ENCODE measurements at regions not wholly inside any gene's neighbourhood (a gene's known extent, or its start where the extent isn't known, plus 50 kb on each side); places are given as distances from the start of the nearest gene placed in this dataset.

DNA sequence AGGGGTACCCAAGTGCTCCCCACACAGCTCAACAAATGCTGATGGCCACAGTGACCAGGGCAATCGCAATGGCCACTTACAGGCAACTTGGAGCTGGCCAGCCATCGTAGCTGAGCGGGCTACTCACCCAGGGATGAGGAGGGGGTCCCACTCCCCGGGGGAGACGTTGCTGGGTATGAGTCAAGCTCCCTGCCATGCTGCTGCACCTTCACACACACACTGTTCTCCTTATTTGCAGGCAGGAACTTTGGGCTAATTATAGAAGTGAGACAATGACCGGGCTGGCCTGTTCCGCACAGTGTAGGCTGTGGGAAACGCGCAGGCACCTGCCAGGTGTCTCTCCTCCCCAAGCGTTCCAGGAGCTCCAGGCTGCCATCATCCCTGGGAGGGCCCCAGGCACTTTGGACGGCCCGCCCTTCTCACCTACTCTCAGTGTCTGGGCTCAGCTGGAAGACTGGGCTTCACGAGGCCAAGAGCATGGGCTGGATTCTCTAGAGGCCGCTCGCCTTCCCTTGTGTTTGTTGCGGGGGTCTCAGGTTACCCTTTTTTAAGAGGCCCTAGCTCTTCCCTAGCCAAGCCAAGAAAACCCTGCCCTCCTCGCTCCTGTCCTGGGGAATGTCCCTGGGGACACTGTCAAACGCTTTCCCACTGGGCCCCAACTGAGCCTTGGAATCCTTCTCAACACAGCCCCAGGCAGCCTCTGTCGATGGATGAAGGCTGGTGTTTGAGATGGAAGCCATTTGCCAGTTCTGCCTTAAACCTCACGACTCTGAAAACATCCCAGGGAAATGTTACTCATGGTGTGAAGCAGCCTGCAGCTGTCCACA lies 73.0 kb downstream of the RTL6 start:
- no peak overlapping the region for H3K27ac ChIP-seq
- CTCF ChIA-PET = interaction anchor here (0.8 kb wide), 1 partner anchor 10 kb away, joined by 4 read pairs; no protein-coding TSS in a partner anchor
- no peak overlapping the region for H3K4me3 ChIP-seq
- no peaks in the 10 kb centered on the region for H3K4me1 ChIP-seq
- H3K9me3 ChIP-seq = peaks cover 3% of the 10 kb centered on the region; the same call in 1 of the 3 replicates
- no peak overlapping the region for H3K4me2 ChIP-seq
- 83% methylated on average over 10 of the region's 20 CpGs for WGBS (ENCODE audit: missing lambda C conversion rate)
- POLR2A ChIA-PET = no interaction called here
- TF ChIP-seq ZFP36 (IDR thresholded peaks at IDR 0.05; ENCODE audit: borderline replicate concordance, partially characterized antibody) (no peak), POLR2A (IDR thresholded peaks at IDR 0.05; ENCODE audit: low read length) (0 out of 2 replicates have a peak, but pooled peaks have one; percentile 13)
- DNase-seq (ENCODE audit: low read depth in 1 of 2, low spot score in 1 of 2) = no peak
- ATAC-seq = no peak
- FAIRE-seq = no peak

DNA sequence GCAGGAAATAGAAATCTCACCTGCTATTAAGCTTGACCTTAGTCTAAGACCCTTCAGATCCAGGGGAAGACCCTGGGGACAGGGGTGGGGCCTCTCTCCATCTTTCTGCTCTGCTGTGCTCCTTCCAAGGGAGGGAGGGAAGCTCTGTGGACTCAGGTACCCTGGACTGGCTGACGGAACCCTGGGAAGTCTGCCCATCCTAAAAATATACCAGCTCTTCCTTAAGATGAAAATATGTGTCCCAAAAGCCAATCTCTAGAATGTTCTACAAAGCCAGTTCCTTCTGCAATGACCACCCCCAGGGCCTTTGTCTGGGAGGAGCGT lies 73.7 kb downstream of the RTL6 start:
- no peak overlapping the region for H3K4me3 ChIP-seq
- no peak overlapping the region for H3K27ac ChIP-seq
- TF ChIP-seq EHMT2 (IDR thresholded peaks at IDR 0.05; ENCODE audit: low read depth) = no peak
- TF ChIP-seq SMC3 (IDR thresholded peaks at IDR 0.05) = no peak
- no peak for TF ChIP-seq FOSL2 (IDR thresholded peaks at IDR 0.05)
- no peak for TF ChIP-seq FOSL2 (CRISPR knock-in tag; IDR thresholded peaks at IDR 0.05)
- TF ChIP-seq, protein P1, sequence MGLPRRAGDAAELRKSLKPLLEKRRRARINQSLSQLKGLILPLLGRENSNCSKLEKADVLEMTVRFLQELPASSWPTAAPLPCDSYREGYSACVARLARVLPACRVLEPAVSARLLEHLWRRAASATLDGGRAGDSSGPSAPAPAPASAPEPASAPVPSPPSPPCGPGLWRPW (IDR thresholded peaks at IDR 0.05) = no peak
- TF ChIP-seq CBX2 (IDR thresholded peaks at IDR 0.05; ENCODE audit: borderline replicate concordance, low read depth) = no peak
- TF ChIP-seq, protein P2, sequence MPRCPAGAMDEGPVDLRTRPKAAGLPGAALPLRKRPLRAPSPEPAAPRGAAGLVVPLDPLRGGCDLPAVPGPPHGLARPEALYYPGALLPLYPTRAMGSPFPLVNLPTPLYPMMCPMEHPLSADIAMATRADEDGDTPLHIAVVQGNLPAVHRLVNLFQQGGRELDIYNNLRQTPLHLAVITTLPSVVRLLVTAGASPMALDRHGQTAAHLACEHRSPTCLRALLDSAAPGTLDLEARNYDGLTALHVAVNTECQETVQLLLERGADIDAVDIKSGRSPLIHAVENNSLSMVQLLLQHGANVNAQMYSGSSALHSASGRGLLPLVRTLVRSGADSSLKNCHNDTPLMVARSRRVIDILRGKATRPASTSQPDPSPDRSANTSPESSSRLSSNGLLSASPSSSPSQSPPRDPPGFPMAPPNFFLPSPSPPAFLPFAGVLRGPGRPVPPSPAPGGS (IDR thresholded peaks at IDR 0.05) = no peak
- TF ChIP-seq, protein P3, sequence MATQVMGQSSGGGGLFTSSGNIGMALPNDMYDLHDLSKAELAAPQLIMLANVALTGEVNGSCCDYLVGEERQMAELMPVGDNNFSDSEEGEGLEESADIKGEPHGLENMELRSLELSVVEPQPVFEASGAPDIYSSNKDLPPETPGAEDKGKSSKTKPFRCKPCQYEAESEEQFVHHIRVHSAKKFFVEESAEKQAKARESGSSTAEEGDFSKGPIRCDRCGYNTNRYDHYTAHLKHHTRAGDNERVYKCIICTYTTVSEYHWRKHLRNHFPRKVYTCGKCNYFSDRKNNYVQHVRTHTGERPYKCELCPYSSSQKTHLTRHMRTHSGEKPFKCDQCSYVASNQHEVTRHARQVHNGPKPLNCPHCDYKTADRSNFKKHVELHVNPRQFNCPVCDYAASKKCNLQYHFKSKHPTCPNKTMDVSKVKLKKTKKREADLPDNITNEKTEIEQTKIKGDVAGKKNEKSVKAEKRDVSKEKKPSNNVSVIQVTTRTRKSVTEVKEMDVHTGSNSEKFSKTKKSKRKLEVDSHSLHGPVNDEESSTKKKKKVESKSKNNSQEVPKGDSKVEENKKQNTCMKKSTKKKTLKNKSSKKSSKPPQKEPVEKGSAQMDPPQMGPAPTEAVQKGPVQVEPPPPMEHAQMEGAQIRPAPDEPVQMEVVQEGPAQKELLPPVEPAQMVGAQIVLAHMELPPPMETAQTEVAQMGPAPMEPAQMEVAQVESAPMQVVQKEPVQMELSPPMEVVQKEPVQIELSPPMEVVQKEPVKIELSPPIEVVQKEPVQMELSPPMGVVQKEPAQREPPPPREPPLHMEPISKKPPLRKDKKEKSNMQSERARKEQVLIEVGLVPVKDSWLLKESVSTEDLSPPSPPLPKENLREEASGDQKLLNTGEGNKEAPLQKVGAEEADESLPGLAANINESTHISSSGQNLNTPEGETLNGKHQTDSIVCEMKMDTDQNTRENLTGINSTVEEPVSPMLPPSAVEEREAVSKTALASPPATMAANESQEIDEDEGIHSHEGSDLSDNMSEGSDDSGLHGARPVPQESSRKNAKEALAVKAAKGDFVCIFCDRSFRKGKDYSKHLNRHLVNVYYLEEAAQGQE (IDR thresholded peaks at IDR 0.05) = no peak
- TF ChIP-seq KDM5A (IDR thresholded peaks at IDR 0.05) = no peak
- TF ChIP-seq, protein P4, sequence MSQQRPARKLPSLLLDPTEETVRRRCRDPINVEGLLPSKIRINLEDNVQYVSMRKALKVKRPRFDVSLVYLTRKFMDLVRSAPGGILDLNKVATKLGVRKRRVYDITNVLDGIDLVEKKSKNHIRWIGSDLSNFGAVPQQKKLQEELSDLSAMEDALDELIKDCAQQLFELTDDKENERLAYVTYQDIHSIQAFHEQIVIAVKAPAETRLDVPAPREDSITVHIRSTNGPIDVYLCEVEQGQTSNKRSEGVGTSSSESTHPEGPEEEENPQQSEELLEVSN (IDR thresholded peaks at IDR 0.05; ENCODE audit: borderline replicate concordance, low read depth) = no peak
- no peak for TF ChIP-seq HOXB13 (CRISPR knock-in tag; IDR thresholded peaks at IDR 0.05; ENCODE audit: low read depth)
- no peak for TF ChIP-seq GATA3 (IDR thresholded peaks at IDR 0.05; ENCODE audit: borderline replicate concordance)
- no peak for TF ChIP-seq JUNB (IDR thresholded peaks at IDR 0.05)
- no peak for TF ChIP-seq JUN (IDR thresholded peaks at IDR 0.05)
- TF ChIP-seq, protein P5, sequence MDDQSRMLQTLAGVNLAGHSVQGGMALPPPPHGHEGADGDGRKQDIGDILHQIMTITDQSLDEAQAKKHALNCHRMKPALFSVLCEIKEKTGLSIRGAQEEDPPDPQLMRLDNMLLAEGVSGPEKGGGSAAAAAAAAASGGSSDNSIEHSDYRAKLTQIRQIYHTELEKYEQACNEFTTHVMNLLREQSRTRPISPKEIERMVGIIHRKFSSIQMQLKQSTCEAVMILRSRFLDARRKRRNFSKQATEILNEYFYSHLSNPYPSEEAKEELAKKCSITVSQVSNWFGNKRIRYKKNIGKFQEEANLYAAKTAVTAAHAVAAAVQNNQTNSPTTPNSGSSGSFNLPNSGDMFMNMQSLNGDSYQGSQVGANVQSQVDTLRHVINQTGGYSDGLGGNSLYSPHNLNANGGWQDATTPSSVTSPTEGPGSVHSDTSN (IDR thresholded peaks at IDR 0.05) = no peak
- TF ChIP-seq EHF (CRISPR knock-in tag; IDR thresholded peaks at IDR 0.05) = no peak
- no peak for TF ChIP-seq CBX8 (IDR thresholded peaks at IDR 0.05)
- H3K4me1 ChIP-seq = no peaks in the 10 kb centered on the region
- POLR2A ChIA-PET = no interaction called here
- DNase-seq (ENCODE audit: low read depth in 1 of 2, low spot score in 1 of 2) (no peak), FAIRE-seq (no peak), ATAC-seq (no peak)
- 89% methylated on average over 1 of the region's 2 CpGs for WGBS (ENCODE audit: missing lambda C conversion rate)
- no peak overlapping the region for H3K4me2 ChIP-seq
- CTCF ChIA-PET = interaction anchor here (0.8 to 1.2 kb wide), 2 partner anchors 10 to 13 kb away, joined by 3 to 4 read pairs; no protein-coding TSS in a partner anchor
- H3K9me3 ChIP-seq = peaks cover 5% of the 10 kb centered on the region; the same call in 2 of the 3 replicates
